ENCODE measurements at regions not wholly inside any gene's neighbourhood (a gene's known extent, or its start where the extent isn't known, plus 50 kb on each side); places are given as distances from the start of the nearest gene placed in this dataset.

- ChIA-PET CTCF (interaction anchor here (0.8 to 1.3 kb wide), 2 partner anchors 22 to 465 kb away, joined by 3 to 4 read pairs; no protein-coding TSS in a partner anchor), POLR2A (no interaction called here)
- no peak for DNase-seq (ENCODE audit: extremely low spot score)
These were observed 162.3 kb downstream of the BAMBI start for GRCh38 chr10:28839600-28840007.

GRCh38 chr10:28840202-28840601 lies 162.9 kb downstream of the BAMBI start:
- ChIA-PET POLR2A (no interaction called here), CTCF (interaction anchor here (0.8 to 1.4 kb wide), 3 partner anchors 22 to 464 kb away, joined by 3 to 4 read pairs (median 3); no protein-coding TSS in a partner anchor)
- DNase-seq (ENCODE audit: extremely low spot score), result no peak
- TF ChIP-seq CTCF (IDR thresholded peaks at IDR 0.05; ENCODE audit: control extremely low read depth, extremely low read depth, low read depth, missing control alignments), result no peak

More at GRCh38 chr10:28839600-28840007, 162.3 kb downstream of the BAMBI start:
- TF ChIP-seq CTCF (IDR thresholded peaks at IDR 0.05; ENCODE audit: control extremely low read depth, extremely low read depth, low read depth, missing control alignments), result no peak

GRCh38 chr10:28840971-28841370 lies 163.7 kb downstream of the BAMBI start:
- POLR2A ChIA-PET, result no interaction called here
- no peak for DNase-seq (ENCODE audit: extremely low spot score)
- CTCF ChIA-PET, result interaction anchor here (1.3 to 1.4 kb wide), 2 partner anchors 23 to 25 kb away, joined by 3 to 4 read pairs; no protein-coding TSS in a partner anchor
- no peak for TF ChIP-seq CTCF (IDR thresholded peaks at IDR 0.05; ENCODE audit: control extremely low read depth, extremely low read depth, low read depth, missing control alignments)

- CTCF ChIA-PET, result no interaction called here
- no peak for DNase-seq (ENCODE audit: extremely low spot score)
- no peak for TF ChIP-seq CTCF (IDR thresholded peaks at IDR 0.05; ENCODE audit: control extremely low read depth, extremely low read depth, low read depth, missing control alignments)
- POLR2A ChIA-PET, result no interaction called here
These were observed 164.3 kb downstream of the BAMBI start for GRCh38 chr10:28841625-28842024.

GRCh38 chr10:28842321-28842720 lies 165.0 kb downstream of the BAMBI start:
- CTCF ChIA-PET, result no interaction called here
- no peak for DNase-seq (ENCODE audit: extremely low spot score)
- POLR2A ChIA-PET, result no interaction called here
- TF ChIP-seq CTCF (IDR thresholded peaks at IDR 0.05; ENCODE audit: control extremely low read depth, extremely low read depth, low read depth, missing control alignments), result no peak

- CTCF ChIA-PET, result no interaction called here
- DNase-seq (ENCODE audit: extremely low spot score), result no peak
- POLR2A ChIA-PET, result no interaction called here
- TF ChIP-seq CTCF (IDR thresholded peaks at IDR 0.05; ENCODE audit: control extremely low read depth, extremely low read depth, low read depth, missing control alignments), result no peak
These were observed 167.8 kb downstream of the BAMBI start for GRCh38 chr10:28845009-28845682.

All from GM10248 (cell line).